ENCODE measurements at regions not wholly inside any gene's neighbourhood (a gene's known extent, or its start where the extent isn't known, plus 50 kb on each side); places are given as distances from the start of the nearest gene placed in this dataset.

DNA sequence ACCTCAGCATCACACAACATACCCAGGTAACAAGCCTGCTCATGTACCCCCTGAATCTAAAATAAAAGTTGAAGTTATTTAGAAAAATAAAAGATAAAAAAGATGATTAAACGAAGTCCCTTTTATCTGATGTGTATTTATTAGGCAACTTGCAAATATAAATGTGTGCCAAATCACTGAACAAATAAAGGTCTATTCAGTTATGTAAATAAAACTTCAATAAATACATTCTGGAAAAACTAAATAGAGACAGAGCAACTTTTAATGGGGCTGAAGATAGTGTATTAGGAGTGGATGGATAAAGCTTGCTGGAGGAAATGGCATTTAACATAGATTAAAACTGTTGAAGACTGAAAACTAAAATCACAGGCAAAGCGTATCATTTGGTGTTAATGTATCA lies 678.0 kb upstream of the GRM7 start:
- no peak for DNase-seq (ENCODE audit: low read depth)

DNA sequence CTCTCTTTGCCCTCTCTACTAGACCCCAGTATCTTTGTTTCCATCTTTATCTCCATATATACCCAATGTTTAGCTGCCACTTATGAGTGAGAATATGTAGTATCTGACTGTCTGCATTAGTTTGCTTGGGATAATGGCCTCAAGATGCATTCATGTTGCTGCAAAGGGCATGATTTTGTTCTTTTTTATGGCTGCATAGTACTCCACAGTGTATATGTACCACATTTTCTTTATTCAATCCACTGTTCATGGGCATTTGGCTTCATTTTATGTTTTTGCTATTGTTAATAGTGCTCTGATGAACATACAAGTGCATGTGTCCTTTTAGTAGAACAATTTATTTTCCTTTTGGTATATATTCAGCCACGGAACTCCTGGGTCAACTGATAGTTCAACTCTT lies 671.5 kb upstream of the GRM7 start:
- no peak for DNase-seq (ENCODE audit: low read depth)

DNA sequence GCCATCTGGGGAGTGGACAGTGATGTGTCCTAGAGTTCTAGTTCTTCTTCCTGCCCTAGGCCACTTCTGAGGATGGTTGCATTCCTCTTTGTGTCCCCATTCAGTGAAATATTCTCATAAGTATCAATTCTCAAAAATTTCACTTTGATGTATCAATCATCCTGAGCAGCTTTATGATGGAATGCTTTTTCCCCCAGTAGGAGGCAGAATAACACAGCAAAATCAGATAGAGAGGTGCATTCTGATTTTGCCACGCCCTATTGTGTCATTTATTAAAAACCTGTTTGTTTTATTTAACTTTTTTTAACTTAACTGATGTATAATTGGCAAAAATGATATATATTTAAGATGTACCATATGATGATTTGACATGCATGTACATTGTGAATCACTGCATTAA lies 656.0 kb upstream of the GRM7 start:
- DNase-seq (ENCODE audit: low read depth) = no peak

DNA sequence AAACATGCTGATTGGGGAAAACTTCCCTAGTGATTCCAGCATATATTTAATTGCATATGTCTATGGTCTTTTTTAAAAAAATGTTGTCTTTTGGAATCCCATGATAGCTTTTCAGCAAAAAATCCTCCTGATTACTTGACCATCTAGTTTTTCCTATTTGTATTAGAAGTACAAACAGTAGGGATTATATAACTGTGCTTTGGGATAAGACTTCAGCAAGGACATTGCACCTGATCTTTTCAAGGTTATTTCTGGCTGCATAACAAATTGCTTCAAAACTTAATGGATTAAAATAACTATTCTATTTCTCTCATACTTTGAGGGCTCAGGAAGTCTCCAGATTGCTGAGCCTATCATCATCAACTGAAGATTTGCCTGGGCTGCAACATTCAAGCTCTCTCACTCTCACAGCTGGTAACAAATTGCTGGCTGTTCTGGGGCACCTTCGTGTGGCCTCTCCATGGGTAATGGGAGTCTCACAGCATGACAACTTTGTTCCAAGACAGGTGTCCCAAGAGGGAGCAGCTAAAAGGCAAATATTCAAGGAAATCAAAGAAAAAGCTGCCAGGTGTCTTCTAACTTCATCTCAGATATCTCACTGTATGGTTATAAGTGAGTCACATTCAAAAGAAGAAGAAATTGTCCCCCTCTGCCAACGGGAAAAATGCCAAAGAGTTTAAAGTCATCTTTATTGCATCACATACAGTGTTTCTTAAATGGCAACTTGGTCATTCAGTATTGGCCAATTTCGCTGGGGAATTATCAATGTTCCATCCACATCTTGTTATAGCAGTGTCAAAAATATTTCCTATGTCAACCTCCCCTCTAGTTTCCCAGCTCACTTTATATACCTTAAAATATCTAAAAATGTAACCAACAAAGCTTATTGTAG lies 644.5 kb upstream of the GRM7 start:
- no peak for DNase-seq (ENCODE audit: low read depth)

DNA sequence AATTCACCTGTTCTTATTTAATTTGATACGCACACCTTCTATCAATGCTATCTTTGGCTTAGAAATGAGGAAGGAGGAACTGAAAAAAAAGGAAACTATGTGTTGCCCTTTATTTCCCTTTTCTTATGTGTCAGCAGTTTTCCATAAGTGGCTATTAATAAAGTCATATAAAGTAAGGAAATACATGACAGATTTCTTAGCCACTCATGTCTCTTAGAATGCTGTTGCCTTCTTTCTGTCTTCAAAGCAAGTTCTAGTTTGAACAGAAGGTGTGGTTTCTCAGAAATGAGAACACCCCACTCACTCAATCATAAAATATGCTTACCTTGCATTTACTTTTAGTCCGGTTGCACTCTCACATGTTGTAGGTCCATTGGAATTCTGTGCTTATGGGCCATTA lies 640.5 kb upstream of the GRM7 start:
- no peak for DNase-seq (ENCODE audit: low read depth)

DNA sequence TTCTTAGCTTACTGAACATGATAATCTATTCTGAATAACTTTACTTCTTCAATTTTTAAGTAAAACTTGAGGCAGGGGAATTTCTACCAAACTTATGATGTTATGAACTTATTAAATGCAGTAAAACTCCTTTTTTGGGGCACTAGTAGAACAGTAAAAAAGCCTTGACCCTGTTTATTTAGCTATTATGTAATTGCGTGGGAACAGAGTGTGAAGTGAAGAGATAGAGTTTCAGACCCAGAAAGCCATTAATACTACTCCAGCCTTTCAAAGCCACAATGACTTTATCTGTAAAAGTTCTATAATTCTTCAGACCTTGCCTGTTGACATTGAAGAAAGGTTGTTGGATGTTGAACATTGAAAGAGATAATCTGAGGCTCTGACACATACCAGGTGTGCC lies 638.8 kb upstream of the GRM7 start:
- no peak for DNase-seq (ENCODE audit: low read depth)

DNA sequence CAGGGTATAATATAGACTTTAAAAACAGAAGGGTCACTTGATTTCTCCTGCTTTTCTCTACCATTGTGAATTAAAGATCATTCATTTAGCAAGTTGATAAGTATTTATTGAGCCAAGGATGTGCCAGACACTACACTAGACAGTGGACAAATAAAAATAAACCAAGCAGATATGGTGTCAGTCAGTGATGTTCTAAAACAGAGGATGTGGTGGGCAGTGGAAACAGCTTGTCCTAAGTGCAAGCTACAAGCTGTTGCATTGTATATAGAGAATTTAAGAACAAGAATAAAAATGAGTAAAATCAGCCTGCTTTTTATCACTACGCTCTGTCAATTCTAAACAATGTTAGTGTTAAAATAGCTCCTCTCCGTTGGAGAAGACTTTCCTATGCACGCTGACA lies 637.3 kb upstream of the GRM7 start:
- DNase-seq (ENCODE audit: low read depth) = no peak

DNA sequence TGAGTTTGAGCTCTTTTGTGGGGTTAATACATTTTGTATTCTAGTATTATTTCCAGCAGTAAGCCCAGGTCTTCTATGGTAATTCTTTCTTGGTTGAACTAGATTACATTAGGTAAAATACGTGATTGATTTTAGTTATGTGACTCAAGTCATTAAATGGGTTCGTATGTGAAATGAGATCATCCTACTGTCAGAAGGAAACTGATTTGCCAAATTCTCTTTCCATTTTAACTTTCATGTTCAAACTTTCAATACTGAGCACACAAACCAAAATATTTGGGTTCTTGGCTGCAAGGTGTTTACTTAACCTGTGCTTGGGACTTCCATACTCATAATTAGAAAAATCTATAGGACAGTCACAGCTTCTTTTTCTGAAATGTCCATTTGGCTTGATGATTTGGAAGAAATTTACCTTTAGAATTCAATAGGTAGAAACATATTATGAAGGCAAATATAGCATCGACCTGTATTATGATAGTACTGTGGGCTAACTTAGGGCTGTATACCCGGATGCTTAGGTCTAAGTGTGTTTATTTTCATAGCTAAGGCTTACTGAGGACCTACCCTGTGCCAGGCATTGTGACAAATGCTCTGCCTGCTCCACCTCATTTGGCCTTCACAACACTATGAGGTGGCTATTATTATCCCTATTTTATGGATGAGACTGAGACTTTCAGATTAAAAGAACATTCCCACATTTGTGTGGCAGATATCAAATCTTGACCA lies 631.8 kb upstream of the GRM7 start:
- no peak for DNase-seq (ENCODE audit: low read depth)

DNA sequence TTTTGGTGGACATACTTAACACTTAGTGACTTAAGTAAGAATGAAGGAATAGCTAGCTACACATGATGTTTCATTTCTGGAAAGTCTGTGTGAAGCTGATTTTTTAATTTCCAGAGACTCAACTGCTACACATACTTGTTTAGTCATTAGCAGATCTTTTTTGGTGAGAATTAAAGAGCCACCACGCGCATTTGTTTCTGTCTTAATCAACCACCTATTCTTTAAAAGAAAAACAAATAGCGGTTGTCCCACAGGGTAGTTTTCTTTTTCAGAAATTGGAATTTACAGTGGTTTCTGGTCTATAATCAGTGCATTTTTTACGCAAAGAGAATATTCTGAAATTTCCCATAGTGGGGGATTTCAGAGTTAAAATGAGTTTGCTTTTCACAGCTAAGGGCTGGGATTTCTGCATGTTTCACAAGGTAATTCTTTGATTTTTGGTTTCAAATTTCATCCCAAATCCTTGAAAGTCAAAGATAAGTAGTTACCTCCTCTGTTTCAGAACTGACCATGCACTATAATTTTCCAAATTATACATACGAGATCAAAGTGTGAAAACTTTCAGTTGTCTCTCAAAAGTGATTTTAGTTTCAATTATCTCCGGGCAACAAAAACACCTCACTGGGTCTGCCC lies 631.0 kb upstream of the GRM7 start:
- no peak for DNase-seq (ENCODE audit: low read depth)

DNA sequence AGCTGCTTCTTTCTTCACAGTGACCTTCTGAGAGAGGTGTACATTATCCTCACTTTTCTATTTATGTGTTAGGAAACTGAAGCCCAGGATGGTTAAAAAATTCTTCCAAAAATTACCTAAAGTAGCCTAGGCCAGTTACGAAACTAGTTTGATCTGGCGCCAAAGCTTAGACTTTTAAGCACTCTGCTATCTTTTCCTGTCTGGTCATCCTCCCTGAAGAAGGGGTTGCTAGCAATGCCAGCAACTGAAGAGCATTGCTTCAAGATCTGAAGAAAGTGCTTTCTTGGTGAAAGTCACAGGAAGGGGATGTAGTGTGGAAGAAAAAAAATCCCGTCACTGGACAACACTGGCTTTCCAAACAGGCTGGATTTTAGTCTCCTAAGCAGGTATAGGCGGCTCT lies 618.8 kb upstream of the GRM7 start:
- no peak for DNase-seq (ENCODE audit: low read depth)

DNA sequence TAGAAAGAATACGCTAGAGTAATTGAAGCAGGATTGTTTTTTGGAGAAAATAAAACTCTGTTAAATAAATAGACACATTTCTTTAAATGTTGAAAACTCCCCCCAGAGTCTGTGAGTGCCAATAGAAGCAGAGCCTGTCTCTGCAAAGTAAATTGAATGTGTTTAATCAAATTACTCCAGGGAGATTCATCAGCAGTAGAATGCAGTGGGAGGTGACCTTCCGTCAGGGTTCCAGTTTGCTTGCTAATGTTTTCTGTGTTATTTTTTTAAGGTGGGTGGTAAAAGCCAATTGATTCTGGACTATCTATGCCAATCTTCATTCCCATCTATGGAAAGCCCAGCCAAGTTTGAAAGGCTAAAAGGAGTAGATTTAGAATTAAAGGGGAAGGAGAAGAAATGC lies 612.4 kb upstream of the GRM7 start:
- DNase-seq (ENCODE audit: low read depth) = no peak

DNA sequence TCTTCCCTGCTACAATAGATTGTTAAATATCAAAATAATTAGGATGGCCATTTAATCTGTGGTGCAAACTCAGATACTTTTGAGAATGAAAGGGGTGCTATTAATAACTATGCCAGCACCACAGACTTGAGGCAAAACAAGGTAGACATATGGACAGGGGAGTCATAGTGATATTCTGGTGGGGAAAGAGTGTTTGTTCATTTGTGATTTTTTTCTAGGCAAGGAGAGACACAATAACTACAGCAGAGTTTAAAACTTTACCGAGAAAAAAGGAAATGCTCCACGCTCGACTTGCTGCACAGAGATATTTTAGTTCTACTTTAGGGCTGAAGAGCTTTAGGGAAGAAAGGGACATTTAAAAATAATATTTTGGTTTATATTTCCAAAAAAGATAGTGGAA lies 611.2 kb upstream of the GRM7 start:
- DNase-seq (ENCODE audit: low read depth) = no peak

DNA sequence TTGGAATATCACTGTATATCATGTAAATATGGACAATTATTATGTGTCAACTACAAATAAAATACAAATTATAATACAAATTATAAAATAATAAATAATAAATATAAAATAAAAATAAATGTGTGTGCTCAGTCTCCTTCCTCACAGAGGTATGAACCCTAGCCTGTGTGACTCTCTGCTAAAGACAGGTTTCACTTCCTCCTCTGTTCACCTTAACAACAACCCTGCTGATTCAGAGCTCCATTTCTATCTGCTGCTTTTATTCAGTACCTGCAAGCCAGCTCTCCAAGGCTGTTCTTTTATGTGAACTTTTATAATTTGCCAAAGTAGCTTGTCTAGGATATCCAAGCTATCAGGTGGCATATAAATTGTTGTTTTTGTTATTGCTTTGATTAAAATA lies 610.7 kb upstream of the GRM7 start:
- no peak for DNase-seq (ENCODE audit: low read depth)

DNA sequence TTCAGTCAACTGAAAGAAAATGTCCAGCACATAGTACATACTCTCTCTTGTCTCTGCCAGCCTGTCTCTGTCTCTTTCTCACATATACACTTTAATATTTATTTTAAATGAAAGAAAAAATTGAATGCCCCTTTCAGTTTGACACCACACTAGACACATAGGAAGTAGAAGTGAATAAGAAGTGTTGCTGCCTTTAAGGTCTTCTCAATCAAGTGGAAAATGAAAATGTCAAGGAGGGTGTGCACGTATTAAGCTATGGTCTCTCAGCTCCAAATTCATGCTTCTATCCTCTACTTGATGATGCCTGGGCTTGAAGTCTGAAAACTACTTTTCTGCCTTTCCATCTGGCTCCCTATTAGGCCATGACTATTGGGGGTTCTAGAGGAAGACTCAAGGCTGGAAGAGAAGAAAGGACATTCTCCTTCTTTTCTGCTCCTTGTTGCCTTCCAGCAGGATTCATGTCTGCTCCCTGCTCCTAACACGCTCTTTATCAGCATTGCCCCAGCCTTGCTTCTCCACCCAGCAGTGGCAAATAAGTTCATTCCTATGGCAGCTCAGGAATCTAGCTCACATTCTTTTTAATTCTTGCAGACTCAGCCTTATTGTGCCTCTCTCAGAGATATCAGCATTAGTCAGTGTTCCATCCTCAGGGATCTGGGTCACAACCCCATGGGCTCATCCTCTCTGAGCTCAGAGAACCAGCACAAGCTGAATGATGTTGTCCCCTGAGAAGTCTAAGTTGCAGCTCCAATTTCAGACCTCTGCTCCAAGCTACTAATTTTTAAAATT lies 609.1 kb upstream of the GRM7 start:
- DNase-seq (ENCODE audit: low read depth) = no peak

DNA sequence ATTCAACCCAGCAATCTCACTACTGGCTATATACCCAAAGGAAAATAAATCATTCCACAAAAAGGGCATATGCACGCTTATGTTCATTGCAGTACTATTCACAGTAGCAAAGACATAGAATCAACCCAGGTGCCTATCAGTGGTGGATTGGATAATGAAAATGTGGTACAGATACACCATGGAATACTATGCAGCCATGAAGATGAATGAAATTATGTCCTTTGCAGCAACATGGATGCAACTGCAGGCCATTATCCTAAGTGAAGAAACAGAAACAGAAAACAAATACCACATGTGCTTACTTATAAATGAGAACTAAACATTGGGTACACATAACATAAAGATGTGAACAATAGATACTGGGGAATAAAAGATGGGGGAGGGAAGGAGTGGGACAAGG lies 606.4 kb upstream of the GRM7 start:
- no peak for DNase-seq (ENCODE audit: low read depth)

DNA sequence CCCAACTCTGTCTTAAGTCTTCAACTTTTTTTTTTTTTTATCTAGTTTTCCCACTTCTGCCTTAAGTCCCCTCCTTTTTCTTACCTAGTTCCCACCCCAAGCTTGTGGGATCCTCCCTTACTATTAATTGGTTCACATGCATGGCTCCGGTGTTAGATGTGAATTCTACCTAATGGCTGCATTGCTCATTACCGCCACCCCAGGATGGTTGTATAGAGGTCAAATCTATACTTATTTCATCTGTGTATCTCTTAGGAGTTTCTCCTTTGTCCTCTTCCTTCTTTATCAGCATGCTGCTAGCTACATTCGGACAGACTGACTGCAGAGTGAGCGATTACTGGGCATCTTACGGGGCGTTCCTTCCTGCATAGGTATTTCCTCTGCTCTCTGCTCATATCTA lies 605.7 kb upstream of the GRM7 start:
- DNase-seq (ENCODE audit: low read depth) = no peak

DNA sequence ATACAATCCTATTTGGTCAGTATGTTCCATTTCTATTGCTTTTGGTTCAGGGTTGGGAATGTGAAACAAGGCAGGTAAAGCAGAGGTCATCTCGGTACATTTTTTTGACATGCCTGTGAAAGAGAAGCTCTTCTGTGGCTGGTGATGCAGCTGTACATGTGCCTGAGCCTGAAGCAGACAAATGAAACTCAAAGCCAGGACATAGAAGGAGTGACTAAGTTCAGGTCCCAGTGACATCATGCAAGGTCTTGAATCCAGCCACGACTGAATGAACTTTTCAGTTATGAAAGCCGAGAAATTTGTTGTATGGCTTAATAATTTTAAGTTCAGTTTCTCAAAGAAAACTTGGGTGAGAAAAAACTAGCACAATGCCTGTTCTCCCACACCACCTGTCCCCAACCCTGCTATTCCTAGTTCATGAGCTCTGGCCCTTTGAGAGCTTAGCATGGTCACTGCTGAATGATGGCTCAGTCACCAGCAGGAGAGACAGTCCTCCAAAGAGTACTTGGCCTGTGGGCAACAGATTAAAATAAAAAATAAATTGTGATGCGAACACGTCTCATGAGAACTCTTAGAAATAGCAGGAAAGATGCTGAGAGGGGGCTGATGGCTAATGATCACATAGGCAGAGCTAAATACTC lies 600.2 kb upstream of the GRM7 start:
- no peak for DNase-seq (ENCODE audit: low read depth)

DNA sequence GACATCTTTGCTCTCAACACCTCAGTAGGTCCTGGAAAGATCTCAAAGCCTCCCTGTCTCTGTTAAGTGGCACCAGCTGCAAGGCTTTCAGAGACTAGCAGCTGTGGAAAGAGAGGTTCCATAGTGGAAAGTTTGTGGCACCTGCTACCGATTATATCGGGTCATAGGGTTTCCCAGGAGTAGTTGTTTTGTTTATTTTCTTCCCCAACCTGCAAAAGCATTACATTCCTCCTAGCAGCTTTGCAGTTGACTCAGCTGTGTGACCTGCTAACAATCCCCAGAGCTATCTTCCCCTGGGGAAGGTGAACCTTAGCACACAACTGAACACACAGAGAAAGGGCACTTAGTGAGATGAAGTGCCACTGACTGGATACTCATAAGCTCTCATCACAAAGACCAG lies 598.9 kb upstream of the GRM7 start:
- DNase-seq (ENCODE audit: low read depth) = no peak

DNA sequence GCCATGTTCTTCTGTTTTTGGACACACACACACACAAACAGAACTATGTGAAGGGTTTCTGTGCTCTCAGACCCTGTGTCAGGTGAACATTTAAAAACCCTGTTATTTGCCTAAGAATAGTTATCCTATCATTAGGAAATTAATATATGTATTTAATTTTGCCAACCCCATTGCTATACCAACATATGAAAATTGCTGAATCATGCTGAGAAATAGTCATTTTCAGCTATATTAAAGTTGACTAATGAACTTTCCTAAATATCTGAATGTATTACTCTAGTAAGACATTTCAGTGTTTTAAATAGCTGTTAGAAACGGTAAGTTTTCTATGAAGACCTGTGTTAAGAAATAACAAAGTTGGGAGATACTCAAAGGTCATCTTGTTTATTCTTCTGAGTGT lies 596.9 kb upstream of the GRM7 start:
- DNase-seq (ENCODE audit: low read depth) = no peak

DNA sequence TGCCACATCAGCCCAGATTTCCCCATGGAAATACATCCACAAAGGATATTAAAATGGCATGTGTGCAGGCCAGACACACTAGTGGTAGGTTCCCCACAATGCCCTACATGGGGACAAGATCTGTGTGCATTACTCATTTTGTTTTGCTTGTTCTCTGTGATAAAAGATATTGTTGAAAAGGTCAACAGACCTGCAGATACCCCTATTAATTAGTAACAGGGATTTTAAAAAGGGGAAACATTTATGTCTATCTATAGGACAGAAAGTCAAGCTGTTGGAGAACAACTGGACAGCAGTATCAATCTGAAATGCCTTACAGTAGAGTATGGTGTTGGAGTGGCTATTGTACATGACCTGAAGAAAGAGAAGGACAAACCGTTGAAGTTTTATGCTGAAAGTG lies 596.0 kb upstream of the GRM7 start:
- DNase-seq (ENCODE audit: low read depth) = no peak

DNA sequence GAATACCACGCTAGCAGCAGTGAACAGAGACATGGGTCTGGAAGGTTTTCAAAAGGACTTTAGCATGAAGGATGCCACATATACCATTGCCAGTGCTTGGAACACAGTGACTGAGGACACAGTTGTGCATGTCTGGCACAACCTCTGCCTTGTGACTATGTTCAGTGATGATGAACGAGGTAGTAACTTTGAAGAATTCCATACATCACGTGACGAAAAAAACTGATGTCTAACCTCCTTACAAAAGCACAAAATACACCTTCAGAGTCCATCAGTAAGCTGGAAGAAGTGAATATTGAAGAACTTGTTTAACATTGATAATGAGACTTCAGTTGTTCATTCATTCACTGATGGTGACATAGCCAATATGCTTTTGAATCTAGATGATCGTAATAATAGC lies 594.8 kb upstream of the GRM7 start:
- DNase-seq (ENCODE audit: low read depth) = no peak

DNA sequence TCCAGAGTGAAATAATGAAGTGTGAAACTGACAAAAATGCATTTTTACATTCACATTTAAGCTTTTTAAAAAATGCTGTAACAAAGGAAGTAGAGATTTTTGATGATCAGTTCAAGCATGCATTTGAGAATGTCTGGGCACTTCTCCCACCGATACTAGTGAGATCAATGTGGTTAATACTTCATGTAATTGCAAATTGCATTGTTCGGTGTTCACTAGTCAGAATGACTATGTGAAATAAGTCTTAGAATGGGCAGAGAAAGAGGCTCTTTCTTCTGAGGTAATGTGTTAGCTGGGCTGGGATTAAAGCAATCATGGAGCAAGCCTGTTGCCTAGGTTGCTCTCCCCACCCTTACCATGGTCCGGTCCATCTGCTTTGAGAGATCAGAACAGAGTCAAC lies 587.0 kb upstream of the GRM7 start:
- no peak for DNase-seq (ENCODE audit: low read depth)

All from amniotic epithelial cell (primary cell).